GM19240 (cell line): ENCODE measurements at regions not wholly inside any gene's neighbourhood (a gene's known extent, or its start where the extent isn't known, plus 50 kb on each side); places are given as distances from the start of the nearest gene placed in this dataset.
"Not testable (repeated sequence)": the region's sequence is repeated elsewhere in the genome, so short reads cannot be mapped to it uniquely, and the experiment has no call there.

Experiments
- DNase-seq: peaks from one replicate; pipeline ENCODE4 v3.0.0; 2011; ENCODE audit warnings: low spot score; ENCODE audit not compliant: insufficient read length

DNA sequence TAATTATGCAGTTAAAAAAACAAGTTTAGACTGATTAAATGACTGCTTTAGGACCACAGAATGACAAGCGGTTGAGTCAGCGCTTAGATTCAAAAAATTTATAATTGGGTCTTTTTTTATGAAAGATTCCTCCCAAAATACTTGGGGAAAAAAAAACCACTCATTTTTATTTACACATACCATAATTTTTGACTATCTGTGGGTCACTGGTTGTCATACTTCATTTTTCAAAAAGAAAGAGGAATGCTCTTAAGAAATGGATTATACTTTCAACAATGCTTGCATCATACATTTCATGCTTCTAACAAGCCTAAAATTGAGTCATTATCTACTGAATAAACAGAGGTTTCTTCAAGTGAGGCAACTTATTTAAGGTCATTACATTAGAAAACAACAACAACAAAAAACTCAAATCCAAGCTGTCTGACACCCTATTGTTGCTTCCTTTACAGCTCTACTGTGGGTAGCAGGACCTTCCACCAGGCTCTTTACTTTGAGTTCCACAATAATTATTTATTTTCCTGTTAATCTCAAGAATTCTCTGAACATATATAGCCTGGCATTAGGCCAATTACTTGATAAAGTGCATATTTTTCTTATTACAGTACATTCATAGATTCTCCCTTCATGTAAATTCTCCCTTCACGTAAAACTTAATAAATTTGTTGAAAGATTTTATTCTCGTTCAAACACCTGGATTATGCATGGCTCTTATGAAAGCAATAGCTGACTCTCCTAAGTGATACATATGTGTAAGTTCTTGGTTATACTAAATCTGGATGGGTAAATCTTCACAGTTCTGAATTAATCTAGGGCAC lies 445.5 kb downstream of the PCDH10 start:
- no peak for DNase-seq

DNA sequence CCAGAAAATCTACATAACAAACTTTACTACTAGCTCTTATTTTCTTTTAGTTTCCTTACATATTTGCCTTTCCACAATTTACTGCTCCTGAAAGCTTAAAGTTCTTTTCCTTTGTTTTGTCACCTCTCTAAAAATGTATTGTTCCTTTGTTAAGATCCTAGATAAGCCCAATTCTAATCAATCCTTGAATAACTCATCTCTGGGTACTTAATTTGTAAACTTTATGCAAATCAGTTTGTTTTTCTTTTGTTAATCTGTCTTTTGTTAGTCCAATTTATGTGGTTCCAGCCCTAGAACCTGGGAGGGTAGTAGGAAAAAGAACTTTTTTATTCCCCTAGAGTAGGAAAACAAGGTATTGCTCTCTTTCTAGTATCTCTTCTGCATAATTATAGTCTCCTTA lies 444.7 kb downstream of the PCDH10 start:
- DNase-seq = no peak

DNA sequence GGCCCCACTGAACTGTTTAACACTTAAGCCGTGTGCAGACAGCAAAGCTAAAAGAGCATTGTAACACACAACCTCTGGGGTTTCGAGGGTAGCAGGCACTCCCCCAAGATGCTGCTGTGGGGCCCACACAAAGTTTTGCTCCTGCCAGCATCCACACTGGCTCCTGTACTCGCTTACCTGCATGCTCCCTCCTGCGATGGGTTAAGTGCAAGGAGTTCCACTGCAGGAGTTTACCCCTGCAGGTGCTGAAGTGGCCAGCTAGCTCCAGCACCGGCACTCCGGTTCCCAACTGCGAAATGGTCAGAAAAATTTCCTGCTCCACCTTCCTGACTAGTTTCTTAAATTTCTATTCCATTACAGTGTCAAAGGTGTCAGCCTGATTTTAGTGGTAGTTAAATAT lies 443.5 kb downstream of the PCDH10 start:
- no peak for DNase-seq

DNA sequence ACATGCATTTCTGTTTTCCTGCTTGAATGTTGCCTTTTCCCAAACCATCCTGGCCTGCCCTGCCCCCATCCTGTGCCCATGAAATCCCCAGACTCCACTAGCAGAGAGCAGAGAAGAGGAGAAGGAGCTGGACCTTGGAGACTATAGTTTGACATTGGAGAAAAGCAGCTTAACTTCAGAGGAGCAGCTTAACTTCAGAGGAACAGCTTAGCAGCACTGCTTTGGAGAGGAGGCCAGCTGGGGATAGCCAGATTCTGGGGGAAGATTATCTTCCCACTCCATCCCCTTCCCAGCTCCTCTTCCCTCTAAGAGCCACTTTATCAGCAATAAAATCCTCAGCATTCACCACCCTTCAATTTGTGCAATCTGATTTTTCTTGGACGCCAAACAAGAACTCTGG lies 443.0 kb downstream of the PCDH10 start:
- no peak for DNase-seq

DNA sequence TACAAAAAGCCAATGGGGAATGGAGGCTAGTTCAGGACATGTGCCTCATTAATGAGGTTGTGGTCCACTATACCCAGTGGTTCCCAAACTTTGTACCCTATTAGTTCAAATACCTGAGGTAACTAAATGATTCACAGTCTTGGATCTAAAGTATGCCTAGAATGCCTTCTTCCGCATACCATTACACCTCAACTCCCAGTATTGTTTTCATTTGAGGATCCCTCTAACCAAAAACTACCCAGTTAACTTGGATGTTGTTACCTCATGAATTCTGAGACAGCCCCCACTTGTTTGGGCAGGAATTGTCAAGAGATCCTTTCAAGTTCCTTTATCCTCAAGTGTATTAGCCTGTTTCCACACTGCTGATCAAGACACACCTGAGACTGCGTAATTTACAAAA lies 439.2 kb downstream of the PCDH10 start:
- DNase-seq = no peak

DNA sequence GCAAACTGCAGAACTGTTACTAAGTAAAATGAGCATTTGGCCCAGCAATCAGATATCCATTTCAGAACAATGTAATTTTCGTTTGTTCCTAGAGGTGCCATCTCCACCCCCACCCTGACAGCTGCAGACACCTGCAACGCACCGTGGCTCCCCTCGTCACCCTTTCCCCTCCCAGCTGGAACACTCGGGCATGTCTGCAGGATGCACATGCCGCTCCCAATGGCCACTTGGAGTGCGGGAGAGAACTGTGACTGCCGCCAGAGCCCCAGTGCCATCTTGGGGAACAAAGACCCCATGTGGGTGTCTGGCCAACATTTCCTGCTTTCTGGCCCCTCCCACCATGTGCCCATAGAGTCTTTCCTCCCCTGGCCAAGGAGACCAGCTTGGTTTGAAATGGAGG lies 436.2 kb downstream of the PCDH10 start:
- no peak for DNase-seq

DNA sequence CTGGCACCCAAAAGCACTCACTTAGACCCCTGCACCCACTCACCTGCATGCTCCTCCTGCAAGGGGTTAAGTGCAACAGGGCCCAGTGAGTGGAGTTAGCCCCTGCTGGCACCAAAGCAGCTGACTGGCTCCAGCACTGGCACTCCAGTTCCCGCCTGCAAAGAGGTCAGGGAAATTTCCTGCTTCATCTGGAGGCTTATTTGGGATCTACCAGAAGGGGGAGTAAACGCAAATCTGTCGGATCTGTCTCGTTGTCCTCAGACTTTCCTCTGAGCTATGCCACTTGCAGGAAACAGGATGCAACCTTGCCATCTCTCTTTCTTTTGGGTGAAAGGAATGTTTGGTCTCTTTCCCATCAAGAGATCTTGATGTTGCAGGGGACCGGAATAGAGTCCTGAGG lies 435.6 kb downstream of the PCDH10 start:
- DNase-seq = no peak

DNA sequence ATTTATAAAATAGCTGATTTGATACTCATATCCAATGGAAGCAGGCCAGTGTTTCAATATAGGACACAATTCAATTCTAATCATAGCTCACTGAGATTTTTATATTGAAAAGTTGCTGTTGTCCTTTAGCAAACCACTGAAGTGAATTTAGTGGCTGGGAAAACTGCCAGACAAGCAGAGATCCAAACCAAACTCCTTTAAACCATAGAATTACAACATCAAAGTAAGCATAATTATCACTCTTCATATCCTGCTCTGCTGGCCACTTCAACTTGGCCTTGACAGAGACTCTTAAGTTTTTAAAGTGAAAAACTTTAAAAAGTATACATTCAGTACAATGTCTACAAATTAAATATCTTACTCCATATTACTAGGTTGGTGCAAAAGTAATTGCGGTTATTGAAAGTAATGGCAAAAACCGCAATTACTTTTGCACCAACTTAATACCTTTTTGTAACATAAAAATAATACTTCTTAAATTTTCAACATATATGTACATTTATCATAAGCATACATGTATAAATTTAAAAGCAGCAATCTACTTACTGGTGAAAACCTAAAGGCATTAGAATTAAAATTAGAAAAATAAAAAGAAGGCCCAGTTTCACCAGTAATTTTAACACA lies 433.0 kb downstream of the PCDH10 start:
- no peak for DNase-seq

DNA sequence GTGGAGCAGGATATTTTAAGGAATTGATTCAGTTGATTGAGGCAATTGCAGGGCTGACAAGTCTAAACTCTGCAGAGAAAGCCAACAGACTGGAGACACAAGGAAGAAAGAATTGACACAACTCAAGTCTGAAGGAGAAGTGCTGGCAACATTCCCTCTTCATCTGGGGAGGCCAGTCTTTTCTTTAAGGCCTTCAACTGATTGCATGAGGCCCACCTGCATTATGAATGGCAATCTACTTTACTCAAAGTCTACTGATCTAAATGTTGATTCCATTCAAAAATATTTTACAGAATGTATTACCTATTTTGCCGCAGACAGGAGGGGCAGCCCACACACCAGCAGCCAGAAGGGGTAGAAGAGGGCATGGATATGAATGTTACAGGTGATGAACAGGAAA lies 425.2 kb downstream of the PCDH10 start:
- DNase-seq = no peak

DNA sequence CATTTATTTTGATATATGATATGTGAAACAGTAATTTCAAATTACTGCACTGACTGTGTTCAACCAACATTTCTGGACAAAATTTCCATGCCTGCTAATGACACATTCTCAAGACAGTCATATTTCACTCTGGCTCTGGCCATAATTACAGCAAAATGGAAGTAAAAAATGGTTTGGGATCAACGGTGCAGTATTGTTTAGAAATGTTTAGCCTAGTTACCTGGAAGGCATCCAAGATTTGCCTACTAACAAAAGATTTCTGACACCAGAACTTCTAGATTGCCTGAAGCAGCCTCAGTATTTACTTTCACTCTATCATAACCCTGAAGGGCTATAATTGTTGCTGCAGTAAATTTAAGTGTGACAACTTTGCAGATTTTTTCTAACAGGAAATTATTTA lies 416.3 kb downstream of the PCDH10 start:
- DNase-seq = no peak

DNA sequence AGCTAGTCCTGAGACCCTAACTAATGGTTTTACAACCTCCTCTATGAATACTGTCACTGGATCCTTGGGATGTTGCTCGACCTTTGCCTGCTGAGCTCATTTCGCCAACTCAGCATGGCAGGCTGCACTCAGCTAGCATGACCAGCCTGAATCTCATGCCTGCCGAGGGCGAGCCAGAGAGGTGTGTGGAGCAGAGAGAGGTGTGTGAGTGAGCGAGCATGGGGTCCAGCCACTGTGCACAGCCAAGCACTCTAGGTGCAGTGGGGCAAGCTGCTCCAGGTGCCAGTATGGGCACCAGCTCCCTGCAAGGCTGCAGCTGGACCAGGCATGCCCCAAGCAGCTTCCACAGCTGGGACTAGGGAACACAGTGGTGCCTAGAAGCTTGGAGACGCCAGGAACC lies 410.9 kb downstream of the PCDH10 start:
- no peak for DNase-seq

DNA sequence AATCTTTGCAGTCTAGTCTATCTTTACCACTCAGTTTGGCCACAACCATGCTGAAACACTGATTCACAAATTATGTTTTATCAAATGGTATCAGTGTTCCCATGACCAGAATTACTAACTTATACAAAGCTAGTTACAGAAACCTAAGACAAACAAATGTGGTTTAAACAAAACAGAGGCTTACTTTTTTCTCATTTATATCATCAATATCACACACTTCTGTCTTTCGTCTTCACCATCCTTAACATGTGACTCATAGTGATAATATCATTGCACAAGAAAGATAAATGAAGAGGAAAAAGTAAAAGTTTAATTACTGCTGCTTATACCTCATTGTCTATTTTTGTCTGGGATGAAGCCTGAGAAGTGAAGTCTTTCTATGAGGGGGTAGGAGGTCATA lies 406.6 kb downstream of the PCDH10 start:
- DNase-seq = no peak

DNA sequence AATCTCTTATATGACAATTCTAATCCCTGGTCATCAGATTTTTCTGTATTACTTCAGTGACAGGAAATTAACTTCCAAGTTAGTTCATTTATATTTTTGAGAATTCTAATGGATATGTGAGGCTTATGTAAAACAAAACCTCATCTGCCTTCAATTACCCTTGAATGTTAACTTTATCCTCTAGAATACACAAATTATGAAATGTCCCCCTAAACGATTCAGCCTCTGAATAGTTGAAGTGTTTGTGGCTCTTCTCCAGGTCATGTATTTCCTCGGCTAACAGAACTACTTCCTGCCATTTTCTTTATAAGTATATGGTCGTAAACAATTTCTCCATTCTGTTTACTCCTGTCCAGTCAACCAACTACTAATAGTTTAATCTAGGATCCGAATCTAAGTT lies 401.3 kb downstream of the PCDH10 start:
- DNase-seq = no peak

DNA sequence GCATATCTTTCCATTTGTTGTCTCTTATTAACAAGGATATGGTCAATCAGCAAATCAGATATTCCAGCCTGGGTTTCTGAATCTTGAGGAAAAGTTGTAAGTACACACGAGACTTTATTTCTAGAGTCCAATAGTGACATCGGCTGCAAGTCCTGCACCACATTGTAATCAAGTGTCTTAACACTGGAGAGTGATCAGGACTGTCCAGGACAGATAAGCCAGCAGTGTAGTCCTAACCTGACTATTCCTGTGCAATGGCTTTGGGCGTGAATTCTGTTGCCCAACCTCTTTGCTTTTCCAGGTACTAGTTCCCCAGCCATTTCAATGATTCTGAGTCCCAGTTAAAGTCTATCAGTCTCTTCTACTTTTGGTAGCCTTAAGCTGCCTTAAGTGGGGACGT lies 395.0 kb downstream of the PCDH10 start:
- DNase-seq = no peak

DNA sequence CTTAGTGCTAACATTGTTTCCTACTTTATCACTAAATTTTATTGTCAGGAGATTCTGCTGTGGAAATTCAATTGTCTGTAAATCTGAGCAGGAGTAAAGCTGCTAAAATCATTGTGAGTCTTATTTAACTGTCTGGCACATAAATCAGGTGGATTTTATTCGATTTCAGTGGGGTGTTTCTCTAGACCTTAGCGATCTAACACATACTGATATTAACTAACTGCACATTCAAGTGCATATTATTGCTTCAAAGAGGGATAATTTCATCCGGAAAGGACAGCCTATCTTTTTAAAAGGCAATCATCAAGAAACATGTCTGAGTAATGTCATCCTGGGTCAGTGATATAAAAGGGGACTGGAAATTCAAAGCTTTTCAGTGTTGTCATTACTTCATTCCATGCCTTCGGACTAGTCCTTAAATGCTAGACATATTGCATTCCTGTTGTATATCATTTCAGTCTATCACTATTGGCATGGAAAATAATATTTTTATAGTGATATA lies 388.7 kb downstream of the PCDH10 start:
- no peak for DNase-seq

DNA sequence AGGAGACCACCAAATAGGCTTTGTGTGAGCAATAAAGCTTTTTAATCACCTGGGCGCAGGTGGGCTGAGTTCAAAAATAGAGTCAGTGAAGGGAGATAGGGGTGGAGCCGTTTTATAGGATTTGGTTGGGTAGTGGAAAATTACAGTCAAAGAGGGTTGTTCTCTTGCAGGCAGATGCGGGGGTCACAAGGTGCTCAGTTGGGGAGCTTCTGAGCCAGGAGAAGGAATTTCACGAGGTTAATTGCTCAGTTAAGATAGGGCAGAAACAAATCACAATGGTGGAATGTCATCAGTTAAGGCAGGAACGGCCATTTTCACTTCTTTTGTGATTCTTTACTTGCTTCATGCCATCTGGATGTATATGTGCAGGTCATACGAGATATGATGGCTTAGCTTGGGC lies 385.1 kb downstream of the PCDH10 start:
- DNase-seq = not testable (repeated sequence)

DNA sequence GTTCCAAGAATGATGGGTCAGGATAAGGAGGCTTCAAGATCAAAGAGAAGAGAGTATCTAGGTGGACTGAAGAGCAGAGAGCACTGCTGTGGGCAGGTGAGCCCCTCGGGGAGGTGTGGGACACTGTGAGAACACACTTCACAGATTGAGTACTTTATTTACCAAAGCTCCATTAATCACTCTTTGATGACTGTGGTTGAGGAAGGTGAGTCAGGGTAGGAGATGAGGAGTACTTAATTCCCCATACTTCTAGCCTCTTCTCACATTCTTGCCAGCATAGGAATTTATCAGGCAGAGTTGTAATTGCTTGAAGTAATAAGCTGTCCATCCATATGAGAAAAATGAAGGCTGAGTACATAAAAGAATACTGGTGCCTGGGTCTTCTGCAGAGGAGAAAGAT lies 375.3 kb downstream of the PCDH10 start:
- DNase-seq = no peak

DNA sequence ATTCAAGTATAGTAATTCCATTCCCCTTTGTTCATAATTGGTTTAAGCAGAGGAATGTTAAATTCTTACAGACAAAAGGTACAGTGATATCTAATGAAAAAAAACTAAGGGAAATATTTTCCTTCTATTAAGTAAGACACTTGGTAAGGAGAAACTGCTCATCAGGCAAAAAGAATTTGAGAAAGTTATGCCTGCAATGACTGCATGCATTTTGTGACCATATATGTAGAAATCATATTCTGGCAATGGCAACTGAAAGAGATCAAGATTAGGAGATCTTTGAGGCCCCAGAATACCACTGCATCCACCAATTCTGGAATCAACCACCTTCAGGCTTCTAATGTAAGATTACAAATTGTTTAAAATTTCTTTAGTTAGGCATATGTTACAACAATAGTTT lies 364.8 kb downstream of the PCDH10 start:
- no peak for DNase-seq

DNA sequence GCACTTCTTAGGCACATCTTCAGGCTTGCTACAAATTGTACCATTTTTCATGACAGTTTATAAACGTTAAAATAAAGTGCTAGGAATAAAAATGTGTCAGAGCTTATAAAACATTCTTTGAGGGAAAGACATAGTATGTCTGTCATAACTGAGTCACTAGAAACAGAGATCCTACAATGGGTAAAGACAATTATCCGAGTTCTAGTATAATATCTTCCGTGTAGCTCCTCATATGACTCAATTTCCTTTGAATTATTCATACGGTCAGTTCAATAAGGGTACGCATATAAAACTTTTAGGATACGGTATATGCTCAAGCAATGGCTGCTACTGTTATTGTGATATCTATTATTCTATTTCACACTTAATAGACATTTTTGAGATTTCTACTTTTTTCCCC lies 349.1 kb downstream of the PCDH10 start:
- DNase-seq = no peak

DNA sequence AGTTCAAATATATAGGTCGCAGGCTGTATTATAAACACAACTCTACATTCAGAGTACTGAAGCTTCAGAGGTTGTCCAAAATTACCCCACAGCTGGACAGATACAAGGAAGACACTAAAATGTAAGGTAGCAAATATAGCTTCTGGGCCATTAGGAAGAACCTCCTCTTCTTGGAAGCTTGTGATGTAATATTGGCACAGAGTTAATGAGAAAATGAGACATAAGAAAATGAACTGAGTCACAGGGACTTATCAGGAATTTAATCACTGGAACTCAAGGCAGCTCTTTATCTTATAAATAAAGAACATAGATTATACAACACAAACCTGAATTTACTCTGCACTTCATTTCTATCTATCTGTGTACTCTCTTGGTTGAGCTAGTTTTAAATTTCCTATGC lies 344.7 kb downstream of the PCDH10 start:
- no peak for DNase-seq

DNA sequence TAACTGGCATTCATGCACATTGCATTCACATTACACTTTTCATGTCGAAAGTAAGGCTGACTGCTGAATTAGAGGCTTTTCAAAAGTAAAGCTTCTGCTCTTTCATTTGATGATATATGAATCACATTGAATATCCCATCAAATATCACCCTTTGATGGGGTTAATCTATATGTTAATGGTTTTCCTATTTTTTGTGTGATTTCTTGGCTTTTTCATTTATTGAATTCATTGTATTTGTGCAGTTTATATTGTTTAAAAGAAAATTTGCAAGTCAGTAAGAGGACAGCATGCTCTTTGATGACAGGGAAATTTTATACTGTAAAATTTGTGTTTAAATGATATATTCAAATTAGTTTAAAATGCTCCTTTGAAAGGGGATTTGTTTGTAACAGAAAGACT lies 344.1 kb downstream of the PCDH10 start:
- DNase-seq = no peak

DNA sequence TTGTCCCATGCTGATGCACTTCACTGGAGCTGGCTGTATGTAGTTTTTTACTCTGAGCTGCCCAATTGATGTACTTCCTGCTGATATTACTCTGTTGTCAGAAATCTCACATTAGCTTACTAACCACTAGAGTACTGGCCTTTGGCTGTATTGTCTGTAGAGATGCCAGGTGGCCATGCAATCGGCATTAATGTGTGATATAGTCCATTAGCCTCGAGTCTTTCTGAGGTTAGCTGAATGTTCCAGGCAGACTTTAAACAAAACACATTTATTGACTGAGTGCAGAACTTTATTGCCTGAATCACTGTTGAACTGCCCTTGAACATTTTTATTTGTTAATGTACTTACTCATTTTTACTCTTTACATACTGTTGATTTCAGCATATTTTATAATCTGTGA lies 335.2 kb downstream of the PCDH10 start:
- DNase-seq = no peak

DNA sequence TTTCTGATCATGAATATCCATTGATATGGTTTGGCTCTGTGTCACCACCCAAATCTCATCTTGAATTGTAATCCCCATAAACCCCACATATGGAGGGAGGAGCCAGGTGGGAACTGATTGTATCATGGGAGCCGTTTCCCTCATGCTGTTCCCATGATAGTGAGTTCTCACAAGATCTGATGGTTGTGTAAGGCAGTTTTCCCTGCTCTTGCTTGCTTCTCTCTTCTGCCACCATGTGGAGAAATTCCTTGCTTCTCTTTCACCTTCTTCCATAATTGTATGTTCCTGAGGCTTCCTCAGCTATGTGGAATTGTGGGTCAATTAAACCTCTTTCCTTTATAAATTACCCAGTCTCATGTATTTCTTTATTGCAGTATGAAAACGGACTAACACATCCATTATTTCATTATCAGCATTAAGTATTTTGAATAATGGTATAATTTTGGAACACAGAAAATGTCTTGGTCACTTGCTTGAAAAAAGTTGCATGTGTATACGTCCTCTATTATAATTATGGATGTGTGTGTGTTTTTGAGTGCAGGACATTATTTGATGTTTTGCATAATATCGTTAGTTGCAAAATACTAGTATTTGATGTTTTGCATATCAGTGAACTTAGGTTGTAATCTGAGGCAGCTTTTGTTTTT lies 334.6 kb downstream of the PCDH10 start:
- no peak for DNase-seq
